Neutrophil (primary cell): ENCODE measurements at regions not wholly inside any gene's neighbourhood (a gene's known extent, or its start where the extent isn't known, plus 50 kb on each side); places are given as distances from the start of the nearest gene placed in this dataset.

ENCODE experiments used
- H3K27ac ChIP-seq: fragments of 200-600 bp; sonication (generic); 2 replicates; pipeline ENCODE4 v1.5.1; 2016; ENCODE audit warnings: mild to moderate bottlenecking, moderate library complexity
- H3K27me3 ChIP-seq: fragments of 200-600 bp; sonication (generic); 2 replicates; pipeline ENCODE4 v1.6.0; 2016; ENCODE audit warnings: mild to moderate bottlenecking
- H3K36me3 ChIP-seq: fragments of 200-600 bp; sonication (generic); 2 replicates; pipeline ENCODE4 v1.5.1; 2017
- H3K4me1 ChIP-seq, 2 experiments: fragments of 200-600 bp in 1 of 2; sonication (generic) in 1 of 2; 1 replicate in 1 of 2; 2 replicates in 1 of 2; pipeline versions ENCODE4 v1.5.1 to v1.6.1; 2013 to 2016; ENCODE audit warnings: low read depth in 1 of 2, low read length in 1 of 2, mild to moderate bottlenecking in 1 of 2, moderate library complexity in 1 of 2; ENCODE audit not compliant: control insufficient read depth in 1 of 2, insufficient read depth in 1 of 2
- H3K4me3 ChIP-seq, 2 experiments: fragments of 200-600 bp in 1 of 2; sonication (generic) in 1 of 2; 1 replicate in 1 of 2; 2 replicates in 1 of 2; pipeline ENCODE4 v1.5.1; 2013 to 2016; ENCODE audit warnings: low read depth in 1 of 2, low read length in 1 of 2, mild to moderate bottlenecking in 1 of 2, moderate library complexity in 1 of 2
- H3K9me3 ChIP-seq: fragments of 200-600 bp; sonication (generic); 2 replicates; pipeline ENCODE4 v1.5.1; 2016
- CTCF ChIP-seq: fragments of 200-600 bp; sonication (generic); IDR thresholded peaks from 2 replicates; pipeline ENCODE4 v1.5.1; 2016; ENCODE audit warnings: antibody characterized with exemption

- Histone ChIP-seq H3K4me1 (no peaks in the 10 kb centered on the region), H3K9me3 (no peaks in the 10 kb centered on the region), H3K27ac (no peak overlapping the region), H3K27me3 (no peaks in the 10 kb centered on the region), H3K36me3 (no peaks in the 10 kb centered on the region), H3K4me3 (no peak overlapping the region)
- TF ChIP-seq CTCF = no peak
Measured at GRCh38 chr18:39424261-39424660, 1858.7 kb upstream of the CELF4 start.

GRCh38 chr18:39421276-39421675, 1855.7 kb upstream of the CELF4 start:
- Histone ChIP-seq H3K27me3 (no peaks in the 10 kb centered on the region), H3K27ac (no peak overlapping the region), H3K9me3 (no peaks in the 10 kb centered on the region), H3K4me1 (no peaks in the 10 kb centered on the region), H3K36me3 (no peaks in the 10 kb centered on the region), H3K4me3 (no peak overlapping the region)
- no peak for TF ChIP-seq CTCF

GRCh38 chr18:39419315-39419714, 1853.7 kb upstream of the CELF4 start:
- no peaks in the 10 kb centered on the region for H3K27me3 ChIP-seq
- TF ChIP-seq CTCF = no peak
- no peak overlapping the region for H3K4me3 ChIP-seq
- H3K9me3 ChIP-seq = no peaks in the 10 kb centered on the region
- H3K36me3 ChIP-seq = no peaks in the 10 kb centered on the region
- peaks cover 0 to 3% of the 10 kb centered on the region in 2 experiments for H3K4me1 ChIP-seq
- no peak overlapping the region for H3K27ac ChIP-seq

GRCh38 chr18:39415471-39415870, 1849.9 kb upstream of the CELF4 start:
- Histone ChIP-seq H3K9me3 (no peaks in the 10 kb centered on the region), H3K36me3 (no peaks in the 10 kb centered on the region), H3K4me1 (peaks cover 0 to 3% of the 10 kb centered on the region in 2 experiments), H3K27ac (no peak overlapping the region), H3K4me3 (no peak overlapping the region), H3K27me3 (no peaks in the 10 kb centered on the region)
- TF ChIP-seq CTCF = no peak

- H3K4me3 ChIP-seq = no peak overlapping the region
- H3K4me1 ChIP-seq = peaks cover 0 to 3% of the 10 kb centered on the region in 2 experiments
- H3K27me3 ChIP-seq = no peaks in the 10 kb centered on the region
- H3K36me3 ChIP-seq = no peaks in the 10 kb centered on the region
- H3K27ac ChIP-seq = no peak overlapping the region
- TF ChIP-seq CTCF = no peak
- no peaks in the 10 kb centered on the region for H3K9me3 ChIP-seq
Measured at GRCh38 chr18:39414009-39414700, 1848.6 kb upstream of the CELF4 start.
